Hematopoietic multipotent progenitor cell treated with erythropoietin and hydrocortisone succinate and interleukin-3 and kit ligand, for 4 days (in vitro differentiated cells): ENCODE measurements at regions not wholly inside any gene's neighbourhood (a gene's known extent, or its start where the extent isn't known, plus 50 kb on each side); places are given as distances from the start of the nearest gene placed in this dataset.

ENCODE experiments used
- DNase-seq: peaks from one replicate; pipeline ENCODE4 v3.0.0-alpha.2; 2015

DNA sequence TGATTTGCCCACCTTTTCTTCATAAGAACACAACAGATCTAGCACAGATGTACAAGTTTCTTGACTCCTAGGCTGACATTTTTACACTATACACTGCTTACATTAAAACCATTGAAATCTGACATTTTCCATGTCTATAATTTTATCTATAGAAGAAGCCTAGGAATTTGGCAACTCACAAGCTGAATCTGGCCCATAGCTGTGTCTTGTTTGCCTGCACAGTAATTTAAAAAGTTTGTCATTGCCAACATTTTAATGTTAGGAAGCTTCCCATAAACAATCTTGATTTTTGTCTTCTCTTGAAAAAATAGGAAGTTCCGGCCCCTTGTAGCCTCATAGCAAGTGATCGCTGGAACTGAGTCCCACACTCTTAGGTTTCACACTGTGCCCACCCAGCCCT, 394.6 kb upstream of the AZI2 start:
- DNase-seq = no peak

DNA sequence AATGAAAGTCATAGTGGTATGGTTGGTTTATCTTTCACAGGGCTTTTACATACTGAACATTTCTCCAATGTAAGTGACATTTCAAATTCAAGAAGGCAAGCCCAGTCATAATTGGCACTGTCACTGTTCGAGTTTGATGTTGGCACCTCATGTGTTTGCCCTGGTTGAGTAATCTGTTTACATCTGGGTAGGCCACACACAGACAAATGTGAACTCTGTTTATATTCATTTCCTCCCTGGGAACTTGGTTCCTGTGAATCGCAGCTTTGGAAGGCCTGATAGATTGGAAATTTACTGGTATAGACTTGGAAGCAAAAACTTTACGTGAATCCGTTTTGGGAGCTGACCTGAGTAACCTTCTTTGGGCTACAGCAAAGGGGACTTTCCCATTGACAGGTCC, 395.2 kb upstream of the AZI2 start:
- DNase-seq = no peak

DNA sequence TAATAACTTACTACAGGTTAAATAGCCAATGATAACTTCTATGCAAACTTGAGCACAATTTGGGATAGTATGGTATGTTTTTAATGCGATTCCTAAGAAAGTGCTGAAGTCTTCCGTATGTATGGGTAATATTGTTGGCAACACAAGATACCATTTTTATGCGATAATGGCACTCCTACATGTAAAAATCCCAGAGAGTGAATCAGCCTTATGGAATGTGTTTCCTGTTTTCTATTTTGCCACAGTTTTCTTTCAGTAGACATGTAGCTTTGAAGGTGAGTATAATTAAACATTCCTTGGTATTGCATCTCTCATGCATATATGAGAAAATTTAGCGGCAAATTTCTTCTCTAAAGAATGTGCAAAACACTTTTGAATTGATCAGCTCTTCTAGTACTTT, 396.8 kb upstream of the AZI2 start:
- no peak for DNase-seq

DNA sequence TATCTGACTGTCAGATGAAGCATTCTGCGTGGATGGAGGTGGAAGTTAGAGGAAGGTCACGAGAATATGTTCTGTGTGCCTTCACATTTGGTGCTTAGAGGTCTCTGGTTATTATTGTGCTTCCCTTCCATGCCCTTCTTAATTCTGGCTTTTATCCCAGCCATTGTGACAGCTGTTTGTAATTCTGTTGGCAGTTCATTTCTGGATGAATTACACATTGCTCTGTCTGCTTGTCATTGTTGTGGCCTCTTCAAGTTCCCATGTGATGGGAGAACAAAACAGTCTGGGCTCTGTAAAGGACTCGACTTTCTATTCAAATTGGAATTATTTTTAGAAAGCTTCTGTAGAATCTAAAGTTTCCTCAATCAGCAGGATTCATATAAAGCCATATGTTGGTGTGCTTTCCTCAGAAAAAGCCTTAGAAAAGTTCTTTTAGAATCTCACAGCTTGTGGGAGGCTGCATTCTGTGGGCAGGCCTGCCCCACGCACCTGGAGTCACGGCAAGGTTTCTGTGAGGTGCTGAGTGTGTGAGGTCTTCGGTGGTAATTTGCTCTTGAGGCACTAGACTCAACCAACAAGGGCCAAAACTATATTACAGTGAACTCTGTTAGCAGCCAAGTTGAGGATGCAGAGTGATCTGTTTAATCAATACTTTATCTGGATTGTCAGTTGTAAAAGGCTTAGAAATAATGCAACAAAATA, 397.4 kb upstream of the AZI2 start:
- no peak for DNase-seq

DNA sequence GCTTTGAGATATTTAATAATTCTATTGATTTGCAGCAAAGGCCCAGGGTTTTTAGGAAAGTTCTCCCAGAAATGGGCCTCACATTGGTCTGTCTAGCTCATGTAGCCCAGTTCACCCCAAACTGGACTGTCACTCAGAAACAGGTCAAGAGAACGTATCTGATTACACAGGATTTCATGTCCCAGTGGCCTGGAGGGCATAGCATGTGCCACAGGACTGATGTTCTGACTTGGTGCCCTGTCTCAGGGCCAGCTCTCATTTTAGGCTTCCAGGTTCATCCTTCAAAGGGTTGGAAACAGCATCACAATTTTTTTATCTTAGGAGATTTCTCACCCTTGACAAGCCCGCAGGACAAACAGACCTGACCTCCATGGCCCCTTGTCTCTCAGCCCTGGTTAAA, 398.4 kb upstream of the AZI2 start:
- DNase-seq = no peak

DNA sequence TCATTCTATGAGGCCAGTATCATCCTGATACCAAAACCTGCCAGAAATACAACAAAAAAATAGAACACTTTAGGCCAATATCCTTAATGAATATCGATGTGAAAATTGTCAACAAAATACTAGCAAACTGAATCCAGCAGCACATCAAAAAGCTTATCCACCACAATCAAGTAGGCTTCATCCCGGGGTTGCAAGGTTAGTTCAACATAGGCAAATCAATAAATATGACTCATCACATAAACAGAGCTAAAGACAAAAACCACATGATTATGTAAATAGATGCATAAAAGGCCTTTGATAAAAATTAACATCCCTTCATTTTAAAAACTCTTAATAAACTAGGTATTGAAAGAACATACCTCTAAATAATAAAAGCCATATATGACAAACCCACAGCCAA, 403.2 kb upstream of the AZI2 start:
- DNase-seq = no peak

DNA sequence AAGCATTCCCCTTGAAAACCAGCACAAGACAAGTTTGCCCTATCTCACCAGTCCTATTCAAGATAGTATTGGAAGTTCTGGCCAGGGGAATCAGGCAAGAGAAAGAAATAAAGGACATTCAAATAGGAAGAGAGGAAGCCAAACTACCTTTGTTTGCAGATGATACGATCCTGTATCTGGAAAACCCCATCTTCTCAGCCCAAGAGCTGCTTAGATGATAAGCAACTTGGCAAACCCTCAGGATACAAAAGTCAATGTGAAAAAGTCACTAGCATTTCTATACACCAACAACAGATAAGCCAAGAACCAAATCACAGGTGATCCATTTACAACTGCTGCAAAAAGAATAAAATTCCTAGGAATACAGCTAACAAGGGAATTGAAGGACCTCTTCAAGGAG, 403.7 kb upstream of the AZI2 start:
- no peak for DNase-seq

DNA sequence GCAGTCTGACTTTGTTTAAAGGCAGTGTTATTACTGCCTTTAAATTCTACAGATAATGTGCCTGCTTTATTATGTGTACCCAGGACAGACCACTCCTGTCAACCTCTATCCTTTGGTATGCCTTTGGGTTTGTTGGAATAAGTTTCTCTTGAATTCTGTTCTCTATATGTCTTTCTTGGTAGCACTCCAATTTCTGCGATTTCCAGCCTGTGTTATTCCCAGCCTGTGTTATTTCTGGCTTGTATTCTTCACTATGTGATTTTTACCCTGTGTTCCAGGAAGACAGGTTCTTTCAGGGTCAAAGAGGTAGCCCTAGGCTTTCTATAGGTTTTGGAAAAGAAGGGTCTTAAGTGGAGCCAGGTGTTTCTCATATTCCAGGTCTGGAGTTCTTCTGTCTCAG, 407.4 kb upstream of the AZI2 start:
- no peak for DNase-seq

DNA sequence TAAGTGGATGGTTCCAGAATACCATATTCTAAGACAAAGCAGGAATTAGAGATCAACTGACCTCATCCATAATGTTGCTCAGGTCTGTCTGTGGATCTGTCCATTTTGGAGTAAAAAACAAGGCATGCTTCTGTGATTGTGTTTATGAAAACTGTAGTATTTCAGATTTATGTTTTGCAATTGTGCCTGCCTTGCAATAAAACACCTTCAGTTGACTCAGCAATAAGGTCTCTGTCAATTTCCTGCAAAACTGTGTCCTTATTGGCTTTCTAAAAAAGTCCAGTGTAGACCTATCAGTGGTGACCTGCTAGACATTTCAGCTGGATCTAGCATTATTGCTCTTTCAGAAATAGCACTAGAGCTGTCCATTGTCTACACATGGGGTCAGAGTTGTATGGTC, 409.5 kb upstream of the AZI2 start:
- no peak for DNase-seq

DNA sequence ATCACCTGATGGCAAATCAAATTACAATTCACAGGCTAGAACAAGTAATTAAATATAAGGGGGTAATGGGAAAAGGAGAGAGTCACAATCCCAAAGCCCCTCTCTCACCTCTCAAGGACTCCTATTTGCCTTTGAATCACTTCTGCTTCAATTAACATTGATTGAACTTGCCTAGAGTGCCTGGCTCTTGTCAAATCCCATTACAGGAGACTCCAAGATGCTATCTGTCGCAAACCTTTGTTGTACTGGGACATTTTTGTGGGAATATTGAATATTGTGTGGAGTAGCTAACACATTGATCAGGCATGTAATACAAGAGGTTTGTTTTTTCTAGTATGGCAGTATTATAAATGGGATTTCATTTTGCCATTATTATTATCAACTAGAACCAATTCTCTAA, 412.8 kb upstream of the AZI2 start:
- DNase-seq = no peak

DNA sequence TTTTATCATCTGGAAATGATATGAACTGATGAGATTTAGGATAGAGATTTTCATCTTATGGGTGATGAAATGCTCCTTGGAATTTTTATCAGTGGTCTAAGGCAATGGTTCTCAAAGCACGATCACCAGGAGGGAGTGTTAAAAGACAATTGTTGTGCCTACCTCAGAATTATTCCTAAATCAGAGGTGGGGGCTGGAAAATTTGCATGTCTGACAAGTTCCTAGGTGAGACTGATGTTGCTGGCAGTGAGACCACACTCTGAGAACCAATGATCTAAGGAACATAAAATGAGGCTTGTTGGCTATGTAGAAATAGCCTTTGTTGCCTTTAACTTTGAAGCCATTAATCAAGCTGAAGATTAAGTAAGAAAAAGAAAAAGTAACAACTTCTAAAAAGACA, 416.6 kb upstream of the AZI2 start:
- DNase-seq = no peak

DNA sequence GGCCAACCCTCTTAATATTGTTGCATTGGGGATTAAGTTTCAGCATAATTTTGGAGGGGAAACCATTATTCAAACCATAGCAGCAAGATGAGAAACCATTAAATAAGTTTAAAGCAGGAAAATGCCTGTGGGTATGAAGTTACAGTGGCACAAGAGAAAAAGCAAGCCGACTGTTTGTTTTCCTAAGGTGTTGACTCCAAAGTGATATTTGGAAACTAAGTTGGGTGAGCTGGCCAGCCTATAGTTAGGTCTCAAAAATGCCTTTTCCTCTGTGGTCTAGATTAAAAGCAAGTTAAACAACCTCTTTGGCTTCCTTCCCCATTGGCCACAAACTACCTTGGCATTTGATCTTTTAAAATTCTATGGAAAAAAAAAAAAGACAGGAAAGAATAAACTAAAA, 419.8 kb upstream of the AZI2 start:
- no peak for DNase-seq

DNA sequence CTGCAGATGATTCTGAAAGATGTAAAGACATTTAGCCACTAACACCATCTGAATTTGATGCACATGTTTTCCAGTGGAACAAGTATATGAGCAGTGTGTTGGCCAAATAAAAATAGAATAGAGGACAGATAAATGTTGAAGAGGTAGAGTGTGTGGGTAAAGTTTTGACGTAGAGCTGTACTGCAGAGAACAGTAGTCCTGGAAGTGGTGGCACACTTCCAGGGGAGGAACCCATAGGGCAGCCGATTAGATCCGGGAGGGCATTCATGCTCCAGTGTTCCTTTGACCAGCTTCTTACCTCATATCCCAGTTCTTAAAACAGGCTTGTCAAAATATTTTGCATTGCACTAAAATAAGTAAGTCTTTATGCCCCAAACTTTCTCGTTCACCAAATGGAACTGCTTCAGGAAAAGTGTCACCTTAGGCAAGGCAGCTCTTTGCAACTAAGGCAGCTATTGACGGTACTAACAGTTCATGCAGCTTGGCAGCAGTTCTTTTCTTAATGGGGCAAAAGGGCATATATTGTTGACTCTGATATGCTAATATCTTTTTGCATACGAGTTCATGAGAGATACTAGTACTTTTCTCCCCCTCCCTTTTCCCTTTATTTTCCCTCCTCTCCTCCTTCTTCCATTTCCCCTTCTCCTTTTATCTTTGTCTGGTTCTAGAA, 429.3 kb upstream of the AZI2 start:
- DNase-seq = no peak

DNA sequence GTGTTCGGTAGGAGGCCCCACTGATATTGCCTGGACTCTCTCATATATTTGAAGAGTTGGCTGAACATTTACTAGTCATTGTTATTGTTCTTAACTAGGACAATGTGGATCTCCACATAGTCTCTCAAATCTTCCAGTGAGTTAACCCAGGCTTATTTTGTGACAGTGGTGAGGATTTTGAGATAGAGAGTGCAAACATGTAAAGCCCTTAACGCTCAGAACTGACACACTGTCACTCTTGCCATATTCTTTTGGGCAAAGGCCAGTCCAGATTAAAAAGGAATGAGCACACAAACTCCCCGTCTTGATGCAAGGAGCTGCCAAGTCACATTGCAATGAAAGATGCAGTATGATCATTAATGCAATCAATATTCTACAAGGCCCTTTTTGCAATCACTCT, 431.9 kb upstream of the AZI2 start:
- DNase-seq = no peak

DNA sequence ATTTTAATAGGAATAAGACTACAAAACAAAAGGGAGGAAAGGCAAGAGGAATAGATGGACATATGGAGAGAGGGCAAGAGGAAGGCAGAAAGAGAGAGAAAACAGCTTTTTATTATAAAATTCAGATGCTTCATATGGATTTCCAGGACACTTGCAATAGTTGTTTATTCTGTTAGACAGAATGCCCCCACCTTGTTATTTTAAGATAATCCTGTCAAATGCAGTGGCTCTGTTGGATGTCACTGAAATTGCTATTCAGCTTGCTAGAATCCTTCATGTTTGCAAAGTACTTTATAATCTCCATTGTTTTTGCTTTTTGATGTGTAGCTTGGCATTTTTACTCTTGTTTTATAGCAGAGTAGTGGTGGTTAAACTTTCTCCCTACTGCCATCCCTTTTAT, 432.4 kb upstream of the AZI2 start:
- DNase-seq = no peak

DNA sequence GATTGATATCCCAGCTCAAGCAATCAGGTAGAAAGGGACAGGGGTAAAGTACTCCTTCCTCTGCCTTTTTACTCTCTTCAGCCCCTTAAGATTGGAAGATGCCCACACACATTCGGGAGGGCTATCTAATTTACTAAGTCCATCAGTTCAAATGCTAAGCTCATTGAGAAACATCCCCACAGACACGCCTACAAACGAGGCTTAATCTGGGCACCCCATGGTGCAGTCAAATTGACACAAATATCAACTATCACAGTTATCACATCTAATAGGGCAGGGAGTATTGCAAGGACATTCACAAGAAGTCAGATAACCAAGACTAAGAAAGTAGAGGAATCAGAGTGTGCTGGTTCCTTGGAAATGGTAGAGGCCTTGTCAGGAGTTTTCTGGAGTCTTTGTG, 437.8 kb upstream of the AZI2 start:
- DNase-seq = no peak

DNA sequence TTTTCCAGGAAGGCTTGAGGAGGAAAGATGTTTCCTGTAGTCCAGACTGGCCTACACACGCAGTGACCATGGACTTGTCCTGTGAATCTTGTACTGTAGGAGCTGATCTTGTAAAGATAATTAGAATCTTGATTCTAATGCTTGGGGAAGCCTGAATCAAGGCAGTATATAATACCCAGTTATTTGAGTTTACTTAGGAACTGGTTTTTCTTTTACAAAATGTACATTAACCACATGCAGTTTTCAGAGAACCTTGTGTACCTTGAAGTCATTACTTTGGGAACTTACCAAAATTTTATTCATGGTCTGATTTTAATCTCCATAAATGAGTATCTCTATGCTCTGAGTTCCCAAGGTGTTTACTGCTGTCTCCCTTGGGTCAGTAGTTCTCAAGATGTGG, 439.9 kb upstream of the AZI2 start:
- no peak for DNase-seq

DNA sequence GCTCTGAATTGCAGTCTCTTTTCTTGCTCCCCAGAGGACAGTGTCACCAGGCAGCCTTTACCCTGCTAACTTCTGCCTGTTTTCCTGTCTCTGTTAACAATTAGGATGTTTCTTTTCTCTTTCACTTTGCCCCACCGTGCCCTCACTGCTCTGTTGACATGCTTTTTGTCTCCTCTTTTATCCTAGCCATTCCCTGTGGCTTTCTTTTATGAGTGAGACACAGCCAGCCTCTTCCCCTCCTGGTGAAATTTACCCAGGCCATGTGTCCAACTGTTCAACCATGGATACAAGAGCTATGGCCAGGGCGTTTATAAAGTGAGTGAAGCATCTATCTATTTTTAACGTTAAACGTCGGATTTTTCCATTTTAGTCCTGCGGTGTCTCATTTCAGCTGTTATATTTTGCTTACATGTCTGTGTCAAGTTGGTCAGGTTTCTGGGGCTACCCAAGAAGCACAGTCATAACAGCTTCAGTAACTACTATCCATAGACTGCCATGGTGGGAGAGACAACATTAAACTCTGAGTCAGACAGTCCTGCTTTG, 443.2 kb upstream of the AZI2 start:
- no peak for DNase-seq

DNA sequence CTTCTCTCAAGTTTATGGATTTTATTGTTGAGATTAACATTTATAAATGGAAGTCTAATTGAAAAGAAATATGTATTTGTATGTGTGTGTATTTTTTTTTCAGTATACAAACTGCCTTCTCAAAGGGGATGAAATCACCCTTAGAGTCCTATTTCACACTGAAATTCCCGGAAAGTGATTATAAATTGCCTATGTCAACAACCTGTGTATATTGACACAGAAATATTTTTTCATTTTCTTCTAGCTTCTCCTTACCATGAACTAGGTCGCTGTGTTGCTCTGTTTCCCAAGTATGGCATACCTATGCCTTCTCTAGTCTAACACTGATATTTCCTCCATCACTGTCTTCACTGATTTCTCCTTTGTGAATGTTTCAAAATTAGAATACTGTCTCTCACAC, 444.0 kb upstream of the AZI2 start:
- no peak for DNase-seq

DNA sequence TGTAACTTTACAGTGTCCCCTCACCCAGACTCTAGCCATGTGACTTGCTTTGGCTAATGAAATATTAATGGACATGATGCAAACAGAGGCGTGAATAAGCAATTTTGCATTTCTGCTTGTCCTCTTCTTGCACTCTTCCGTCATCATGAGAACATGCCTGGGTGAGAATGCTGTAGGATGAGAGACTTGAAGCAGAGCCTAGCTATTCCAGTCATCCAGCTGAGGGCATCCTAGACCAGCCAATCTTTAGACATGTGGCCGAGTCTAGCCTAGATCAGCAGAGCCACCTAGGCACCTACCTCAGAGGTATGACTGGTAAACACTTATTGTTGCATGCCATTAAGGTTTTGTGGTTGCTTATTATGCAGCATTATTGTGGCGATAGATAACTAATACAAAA, 450.5 kb upstream of the AZI2 start:
- peak; percentile 4 for DNase-seq

DNA sequence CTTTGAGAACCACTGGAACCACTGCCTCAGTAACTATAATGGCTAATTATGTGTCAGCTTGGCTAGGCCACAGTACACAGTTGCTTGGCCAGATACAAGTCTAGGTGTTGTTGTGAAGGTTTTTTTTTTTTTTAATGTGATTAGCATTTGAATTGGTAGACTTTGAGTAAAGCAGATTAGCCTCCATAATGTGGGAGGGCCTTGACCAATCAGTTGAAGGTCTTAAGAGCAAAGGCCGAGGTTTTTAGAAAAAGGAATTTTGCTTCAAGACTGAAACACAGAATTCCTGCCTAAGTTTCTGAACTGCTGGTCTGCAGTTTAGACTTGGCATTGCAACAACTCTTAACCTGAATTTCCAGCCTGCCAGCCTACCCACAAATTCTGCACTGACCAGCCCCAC, 451.6 kb upstream of the AZI2 start:
- no peak for DNase-seq

DNA sequence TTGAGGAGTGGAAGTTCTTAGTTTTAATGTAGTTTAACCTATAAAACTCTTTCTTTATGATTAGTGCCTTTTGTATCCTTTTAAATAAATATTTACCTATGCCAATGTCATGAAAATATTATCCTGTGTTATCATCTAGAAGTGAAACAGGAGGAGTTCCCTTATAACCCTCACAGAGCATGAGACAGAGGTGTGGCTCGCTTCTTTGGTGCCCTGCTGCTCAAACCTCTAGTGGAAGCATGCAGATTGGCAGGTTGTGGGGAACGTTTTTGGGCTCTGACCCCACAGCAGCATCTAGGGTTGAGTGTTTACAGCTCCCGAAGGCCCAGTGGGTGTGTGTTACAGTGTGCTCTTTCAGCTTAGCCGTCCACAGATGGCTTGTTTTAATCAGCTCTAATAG, 459.4 kb upstream of the AZI2 start:
- DNase-seq = no peak

DNA sequence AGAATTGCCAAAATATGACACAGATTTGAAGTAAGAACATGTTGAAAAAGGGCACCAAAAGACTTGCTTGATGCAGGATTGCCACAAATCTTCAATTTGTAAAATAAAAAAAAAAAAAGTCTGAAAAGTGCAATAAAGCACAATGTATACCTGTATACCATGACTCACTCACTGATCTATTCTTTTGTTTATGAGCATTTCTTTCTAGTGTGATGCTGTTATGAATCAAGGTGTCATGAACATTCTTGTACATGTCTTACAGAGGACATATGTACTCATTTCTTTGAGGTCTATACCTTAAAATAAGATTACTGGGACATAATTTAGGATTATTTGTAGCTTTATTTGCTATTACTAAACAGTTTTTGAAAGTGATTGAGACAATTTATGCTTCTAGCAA, 464.9 kb upstream of the RBMS3 start:
- DNase-seq = no peak

DNA sequence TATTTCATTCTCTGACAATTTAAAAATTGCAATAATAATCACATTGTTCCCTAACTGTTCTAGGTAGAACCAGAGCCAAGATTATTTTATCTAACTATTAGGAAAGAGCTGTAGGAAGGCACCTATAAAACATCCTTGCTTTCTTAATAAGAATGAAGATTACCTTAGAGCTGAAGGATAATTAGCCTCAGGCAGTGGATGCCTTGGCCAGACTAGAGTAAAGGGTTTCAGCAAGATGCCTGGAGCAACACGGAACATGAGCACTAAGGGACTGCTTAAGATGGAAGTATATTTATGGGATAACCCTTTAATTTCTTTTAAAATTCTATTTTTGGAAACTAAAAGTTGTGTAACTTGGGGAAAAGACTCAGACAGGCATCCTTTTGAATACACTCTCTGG, 456.6 kb upstream of the RBMS3 start:
- no peak for DNase-seq

DNA sequence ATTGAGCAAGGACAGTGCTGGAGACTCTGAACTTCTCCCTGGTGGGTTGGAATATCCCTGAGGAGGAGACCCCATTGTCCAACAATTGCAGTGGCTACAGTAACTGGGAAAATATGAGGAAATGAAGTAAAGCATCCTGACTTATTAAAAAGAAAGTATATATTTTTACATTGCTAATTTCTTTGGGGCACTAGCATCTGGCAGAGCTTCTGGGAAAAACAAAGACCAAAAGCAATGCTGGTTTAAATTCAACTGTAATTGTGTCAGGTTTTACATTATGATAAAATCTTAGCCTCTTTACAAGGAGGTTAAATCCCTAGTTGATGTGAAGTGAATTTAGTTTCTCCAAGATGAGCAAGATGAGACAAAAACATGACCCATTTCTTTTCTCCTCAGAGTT, 454.0 kb upstream of the RBMS3 start:
- no peak for DNase-seq
